Loucy (cell line): ENCODE measurements at regions not wholly inside any gene's neighbourhood (a gene's known extent, or its start where the extent isn't known, plus 50 kb on each side); places are given as distances from the start of the nearest gene placed in this dataset.

Experiments used
- H2AFZ ChIP-seq: fragments of 200-600 bp; sonication (generic); 2 replicates; pipeline ENCODE4 v1.6.0; 2016; ENCODE audit warnings: antibody characterized with exemption, mild to moderate bottlenecking, low read length, moderate library complexity
- H3F3A ChIP-seq: fragments of 200-600 bp; 2 replicates; pipeline ENCODE4 v1.6.0; 2016; ENCODE audit warnings: antibody characterized with exemption, low read depth, mild to moderate bottlenecking
- H3K27me3 ChIP-seq: fragments of 200-600 bp; sonication (generic); 2 replicates; pipeline ENCODE4 v1.6.1; 2014; ENCODE audit warnings: low read length, mild to moderate bottlenecking; ENCODE audit not compliant: insufficient read depth, poor library complexity, severe bottlenecking
- H3K36me3 ChIP-seq: fragments of 200-600 bp; sonication (generic); 2 replicates; pipeline ENCODE4 v1.6.1; 2016; ENCODE audit warnings: low read length; ENCODE audit not compliant: insufficient read depth
- H3K4me1 ChIP-seq: fragments of 200-600 bp; sonication (generic); 2 replicates; pipeline ENCODE4 v1.5.1; 2014; ENCODE audit warnings: low read length, mild to moderate bottlenecking; ENCODE audit not compliant: insufficient read depth, poor library complexity, severe bottlenecking
- H3K4me2 ChIP-seq: fragments of 200-600 bp; sonication (generic); 2 replicates; pipeline ENCODE4 v1.6.0; 2014; ENCODE audit warnings: antibody characterized with exemption, low read length, low read depth, mild to moderate bottlenecking; ENCODE audit not compliant: poor library complexity, severe bottlenecking
- H3K4me3 ChIP-seq: fragments of 200-600 bp; sonication (generic); 2 replicates; pipeline ENCODE4 v1.5.1; 2014; ENCODE audit warnings: low read length, mild to moderate bottlenecking, mixed read lengths; ENCODE audit not compliant: poor library complexity, severe bottlenecking
- H3K79me2 ChIP-seq: fragments of 200-600 bp; sonication (generic); 2 replicates; pipeline ENCODE4 v1.6.1; 2014; ENCODE audit warnings: low read length; ENCODE audit not compliant: insufficient read depth
- H3K9ac ChIP-seq: fragments of 200-600 bp; sonication (generic); 2 replicates; pipeline ENCODE4 v1.6.0; 2014; ENCODE audit warnings: mild to moderate bottlenecking, low read depth, low read length, moderate library complexity; ENCODE audit not compliant: poor library complexity, severe bottlenecking
- H3K9me2 ChIP-seq: fragments of 200-600 bp; sonication (generic); replicated peaks from 2 replicates; pipeline ENCODE4 v1.6.1; 2016; ENCODE audit warnings: low read depth, low read length, mixed read lengths
- H3K9me3 ChIP-seq: fragments of 200-600 bp; sonication (generic); 2 replicates; pipeline ENCODE4 v1.6.1; 2014; ENCODE audit warnings: mild to moderate bottlenecking, antibody characterized with exemption, low read length, low read depth; ENCODE audit not compliant: insufficient read depth
- H4K20me1 ChIP-seq: fragments of 200-600 bp; sonication (generic); 2 replicates; pipeline ENCODE4 v1.6.0; 2014; ENCODE audit warnings: antibody characterized with exemption, low read length, mild to moderate bottlenecking; ENCODE audit not compliant: insufficient read depth, poor library complexity, severe bottlenecking
- EZH2phosphoT487 ChIP-seq: fragments of 200-600 bp; IDR thresholded peaks from 2 replicates; pipeline ENCODE4 v1.6.1; 2018; ENCODE audit warnings: antibody characterized with exemption, mild to moderate bottlenecking, moderate library complexity, borderline replicate concordance
- TF ChIP-seq, protein P1 (sequence below): fragments of 200-600 bp; sonication (generic); conservative IDR thresholded peaks from 2 replicates; pipeline ENCODE4 v1.5.1; 2014; ENCODE audit warnings: mild to moderate bottlenecking, antibody characterized with exemption, low read length

- no peaks in the 10 kb centered on the region for H3K36me3 ChIP-seq
- no peaks in the 10 kb centered on the region for H4K20me1 ChIP-seq
- no peak for TF ChIP-seq EZH2phosphoT487
- TF ChIP-seq, protein P1, sequence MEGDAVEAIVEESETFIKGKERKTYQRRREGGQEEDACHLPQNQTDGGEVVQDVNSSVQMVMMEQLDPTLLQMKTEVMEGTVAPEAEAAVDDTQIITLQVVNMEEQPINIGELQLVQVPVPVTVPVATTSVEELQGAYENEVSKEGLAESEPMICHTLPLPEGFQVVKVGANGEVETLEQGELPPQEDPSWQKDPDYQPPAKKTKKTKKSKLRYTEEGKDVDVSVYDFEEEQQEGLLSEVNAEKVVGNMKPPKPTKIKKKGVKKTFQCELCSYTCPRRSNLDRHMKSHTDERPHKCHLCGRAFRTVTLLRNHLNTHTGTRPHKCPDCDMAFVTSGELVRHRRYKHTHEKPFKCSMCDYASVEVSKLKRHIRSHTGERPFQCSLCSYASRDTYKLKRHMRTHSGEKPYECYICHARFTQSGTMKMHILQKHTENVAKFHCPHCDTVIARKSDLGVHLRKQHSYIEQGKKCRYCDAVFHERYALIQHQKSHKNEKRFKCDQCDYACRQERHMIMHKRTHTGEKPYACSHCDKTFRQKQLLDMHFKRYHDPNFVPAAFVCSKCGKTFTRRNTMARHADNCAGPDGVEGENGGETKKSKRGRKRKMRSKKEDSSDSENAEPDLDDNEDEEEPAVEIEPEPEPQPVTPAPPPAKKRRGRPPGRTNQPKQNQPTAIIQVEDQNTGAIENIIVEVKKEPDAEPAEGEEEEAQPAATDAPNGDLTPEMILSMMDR = no peak
- H3K79me2 ChIP-seq = no peaks in the 10 kb centered on the region
- H3K4me2 ChIP-seq = no peak overlapping the region
- no peaks in the 10 kb centered on the region for H3F3A ChIP-seq
- H2AFZ ChIP-seq = no peak overlapping the region
- H3K27me3 ChIP-seq = no peaks in the 10 kb centered on the region
- no peak overlapping the region for H3K9ac ChIP-seq
- no peaks in the 10 kb centered on the region for H3K4me1 ChIP-seq
- H3K4me3 ChIP-seq = no peak overlapping the region
- H3K9me3 ChIP-seq = no peaks in the 10 kb centered on the region
- no peaks in the 10 kb centered on the region for H3K9me2 ChIP-seq
Observed at GRCh38 chr2:236949089-236949905, 136.4 kb upstream of the COPS8 start.

DNA sequence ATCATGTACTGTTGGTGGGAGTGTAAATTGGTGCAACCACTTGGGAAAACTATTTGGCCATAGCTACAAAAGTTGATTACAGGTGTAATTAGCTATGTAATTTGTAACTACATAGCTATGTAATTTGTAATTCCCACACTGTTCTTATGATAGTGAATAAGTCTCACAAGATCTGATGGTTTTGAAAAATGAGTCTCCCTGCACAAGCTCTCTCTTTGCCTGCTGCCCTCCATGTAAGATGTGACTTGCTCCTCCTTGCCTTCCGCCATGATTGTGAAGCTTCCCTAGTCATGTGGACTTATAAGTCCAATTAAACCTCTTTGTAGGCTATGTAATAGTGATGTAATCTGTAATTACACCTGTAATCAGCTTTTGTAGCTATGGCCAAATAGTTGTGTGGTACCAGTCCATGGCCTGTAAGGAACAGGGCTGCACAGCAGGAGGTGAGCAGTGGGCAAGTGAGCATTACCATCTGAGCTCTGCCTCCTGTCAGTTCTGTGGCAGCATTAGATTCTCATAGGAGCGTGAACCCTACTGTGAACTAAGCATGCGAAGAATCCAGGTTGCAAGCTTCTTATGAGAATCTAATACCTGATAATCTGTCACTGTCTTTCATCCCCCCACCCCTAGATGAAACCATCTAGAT is 133.7 kb upstream of the COPS8 start:
- no peaks in the 10 kb centered on the region for H3K9me2 ChIP-seq
- no peak for TF ChIP-seq EZH2phosphoT487
- TF ChIP-seq, protein P1 = no peak
- H3K36me3 ChIP-seq = no peaks in the 10 kb centered on the region
- no peaks in the 10 kb centered on the region for H3K27me3 ChIP-seq
- H3F3A ChIP-seq = no peaks in the 10 kb centered on the region
- no peak overlapping the region for H2AFZ ChIP-seq
- no peaks in the 10 kb centered on the region for H4K20me1 ChIP-seq
- H3K9me3 ChIP-seq = no peaks in the 10 kb centered on the region
- H3K9ac ChIP-seq = no peak overlapping the region
- no peak overlapping the region for H3K4me3 ChIP-seq
- no peak overlapping the region for H3K4me2 ChIP-seq
- peaks cover 22% of the 10 kb centered on the region for H3K4me1 ChIP-seq
- H3K79me2 ChIP-seq = no peaks in the 10 kb centered on the region

GRCh38 chr2:236954641-236955040 is 131.0 kb upstream of the COPS8 start:
- Histone ChIP-seq H3K9ac (no peak overlapping the region), H2AFZ (no peak overlapping the region), H3K9me2 (no peaks in the 10 kb centered on the region), H3K4me2 (no peak overlapping the region), H3K27me3 (no peaks in the 10 kb centered on the region), H3K4me1 (peaks cover 36% of the 10 kb centered on the region), H3K79me2 (no peaks in the 10 kb centered on the region), H3K36me3 (no peaks in the 10 kb centered on the region), H3K4me3 (no peak overlapping the region), H3F3A (no peaks in the 10 kb centered on the region), H3K9me3 (no peaks in the 10 kb centered on the region), H4K20me1 (no peaks in the 10 kb centered on the region)
- TF ChIP-seq, protein P1 = no peak
- no peak for TF ChIP-seq EZH2phosphoT487
